Fibroblast of pulmonary artery (primary cell): ENCODE measurements at regions not wholly inside any gene's neighbourhood (a gene's known extent, or its start where the extent isn't known, plus 50 kb on each side); places are given as distances from the start of the nearest gene placed in this dataset.

Experiments
- DNase-seq: peaks from one replicate; pipeline ENCODE4 v3.0.0-alpha.2; 2010; ENCODE audit warnings: low read depth
- H3K4me3 ChIP-seq: replicated peaks from 2 replicates; pipeline ENCODE4 v1.5.1; 2011; ENCODE audit warnings: low read depth, mild to moderate bottlenecking, control low read depth, low read length, moderate library complexity
- CTCF ChIP-seq: IDR thresholded peaks from 2 replicates; pipeline ENCODE4 v1.5.1; 2011; ENCODE audit warnings: mild to moderate bottlenecking, control low read depth, low read length, inconsistent platforms; ENCODE audit errors: missing control alignments

GRCh38 chr3:74343391-74343790 is 271.1 kb downstream of the CNTN3 start:
- DNase-seq, result no peak
- H3K4me3 ChIP-seq, result no peak overlapping the region
- TF ChIP-seq CTCF, result no peak

GRCh38 chr3:74338998-74339397 is 275.5 kb downstream of the CNTN3 start:
- H3K4me3 ChIP-seq, result no peak overlapping the region
- no peak for DNase-seq
- no peak for TF ChIP-seq CTCF

GRCh38 chr3:74332165-74332564 is 282.3 kb downstream of the CNTN3 start:
- TF ChIP-seq CTCF, result no peak

GRCh38 chr3:74331711-74332110 is 282.7 kb downstream of the CNTN3 start:
- no peak overlapping the region for H3K4me3 ChIP-seq
- no peak for DNase-seq
- TF ChIP-seq CTCF, result no peak

More at GRCh38 chr3:74332165-74332564, 282.3 kb downstream of the CNTN3 start:
- no peak for DNase-seq
- no peak overlapping the region for H3K4me3 ChIP-seq

GRCh38 chr3:74329096-74329495 is 285.4 kb downstream of the CNTN3 start:
- no peak for DNase-seq
- H3K4me3 ChIP-seq, result no peak overlapping the region
- no peak for TF ChIP-seq CTCF

- TF ChIP-seq CTCF, result no peak
Observed at GRCh38 chr3:74328435-74328834, 286.0 kb downstream of the CNTN3 start.

GRCh38 chr3:74315291-74315690 is 299.2 kb downstream of the CNTN3 start:
- H3K4me3 ChIP-seq, result no peak overlapping the region

More at GRCh38 chr3:74328435-74328834, 286.0 kb downstream of the CNTN3 start:
- DNase-seq, result no peak
- H3K4me3 ChIP-seq, result no peak overlapping the region

More at GRCh38 chr3:74315291-74315690, 299.2 kb downstream of the CNTN3 start:
- TF ChIP-seq CTCF, result no peak
- no peak for DNase-seq
